Left renal cortex interstitium (tissue), 4 donors: ENCODE measurements at regions not wholly inside any gene's neighbourhood (a gene's known extent, or its start where the extent isn't known, plus 50 kb on each side); places are given as distances from the start of the nearest gene placed in this dataset.

Experiments
- DNase-seq, 4 donors: peaks; one replicate each; pipeline ENCODE4 v3.0.0-alpha.2; 2013; ENCODE audit warnings: low read depth in 4 of 4, low spot score in 2 of 4, missing footprints in 1 of 4

- no peak for DNase-seq
Observed at GRCh38 chr9:106717686-106718085, 145.3 kb upstream of the ZNF462 start.

- no peak for DNase-seq
Observed at GRCh38 chr9:106718936-106719335, 144.0 kb upstream of the ZNF462 start.

- no peak for DNase-seq
Observed at GRCh38 chr9:106722051-106722753, 140.8 kb upstream of the ZNF462 start.

- no peak for DNase-seq
Observed at GRCh38 chr9:106723926-106724325, 139.0 kb upstream of the ZNF462 start.

GRCh38 chr9:106724566-106724965 lies 138.4 kb upstream of the ZNF462 start:
- no peak for DNase-seq

- no peak for DNase-seq
Observed at GRCh38 chr9:106726070-106726815, 136.7 kb upstream of the ZNF462 start.

GRCh38 chr9:106727969-106728368 lies 135.0 kb upstream of the ZNF462 start:
- no peak for DNase-seq

- no peak for DNase-seq
Observed at GRCh38 chr9:106728860-106729259, 134.1 kb upstream of the ZNF462 start.

- no peak for DNase-seq
Observed at GRCh38 chr9:106731910-106732309, 131.1 kb upstream of the ZNF462 start.

- DNase-seq = no peak
Observed at GRCh38 chr9:106733828-106734380, 129.1 kb upstream of the ZNF462 start.

- no peak for DNase-seq
Observed at GRCh38 chr9:106737516-106737915, 125.5 kb upstream of the ZNF462 start.

GRCh38 chr9:106738109-106738508 lies 124.9 kb upstream of the ZNF462 start:
- DNase-seq = no peak

GRCh38 chr9:106745457-106745856 lies 117.5 kb upstream of the ZNF462 start:
- no peak for DNase-seq

GRCh38 chr9:106745876-106746275 lies 117.1 kb upstream of the ZNF462 start:
- no peak for DNase-seq

- DNase-seq = no peak
Observed at GRCh38 chr9:106751681-106752080, 111.3 kb upstream of the ZNF462 start.

- no peak for DNase-seq
Observed at GRCh38 chr9:106752581-106752980, 110.4 kb upstream of the ZNF462 start.

- no peak for DNase-seq
Observed at GRCh38 chr9:106753155-106753671, 109.8 kb upstream of the ZNF462 start.

GRCh38 chr9:106755736-106756135 lies 107.2 kb upstream of the ZNF462 start:
- DNase-seq = no peak

- no peak for DNase-seq
Observed at GRCh38 chr9:106757514-106757913, 105.5 kb upstream of the ZNF462 start.

- no peak for DNase-seq
Observed at GRCh38 chr9:106758911-106759310, 104.1 kb upstream of the ZNF462 start.

GRCh38 chr9:106761493-106761892 lies 101.5 kb upstream of the ZNF462 start:
- peak in 2 of 4 donors; percentile 6 to 21 for DNase-seq

GRCh38 chr9:106766616-106767015 lies 96.3 kb upstream of the ZNF462 start:
- no peak for DNase-seq
